Vagina (tissue), 2 donors: ENCODE measurements at regions not wholly inside any gene's neighbourhood (a gene's known extent, or its start where the extent isn't known, plus 50 kb on each side); places are given as distances from the start of the nearest gene placed in this dataset.

ENCODE experiments used
- CTCF ChIP-seq, 3 experiments: fragments of 450-650 bp in 2 of 3; fragments of 200-600 bp in 1 of 3; sonication (generic) in 1 of 3; IDR thresholded peaks; one replicate each; pipeline ENCODE4 v1.5.1; 2017 to 2019; ENCODE audit warnings: antibody characterized with exemption in 3 of 3, mild to moderate bottlenecking in 2 of 3, moderate library complexity in 2 of 3
- POLR2AphosphoS5 ChIP-seq, 2 donors: sonication (generic); formaldehyde crosslinking; IDR thresholded peaks; one replicate each; pipeline ENCODE4 v1.9.0; 2017; ENCODE audit warnings: antibody characterized with exemption in 2 of 2, mild to moderate bottlenecking in 2 of 2, low read depth in 1 of 2; ENCODE audit not compliant: insufficient read depth in 1 of 2

- TF ChIP-seq CTCF (IDR thresholded peaks at IDR 0.05) (no peak), POLR2AphosphoS5 (IDR thresholded peaks at IDR 0.05; ENCODE audit: insufficient read depth in 1 of 2, low read depth in 1 of 2) (no peak)
Measured at GRCh38 chr3:177818712-177819240, 621.5 kb upstream of the TBL1XR1 start.
